GM12878 (cell line): ENCODE measurements at regions not wholly inside any gene's neighbourhood (a gene's known extent, or its start where the extent isn't known, plus 50 kb on each side); places are given as distances from the start of the nearest gene placed in this dataset.

Experiments used
- CEBPB ChIP-seq, 2 experiments: fragments of 150-350 bp in 1 of 2; IDR thresholded peaks; 2 replicates each; pipeline ENCODE4 v1.6.1; 2012 to 2014; ENCODE audit warnings: low read depth in 2 of 2, low read length in 2 of 2, borderline replicate concordance in 1 of 2, inconsistent platforms in 1 of 2
- CTCF ChIP-seq, 3 experiments: IDR thresholded peaks in 2 of 3; conservative IDR thresholded peaks in 1 of 3; 2 replicates each; pipeline ENCODE4 v1.5.1; 2011; ENCODE audit warnings: low read depth in 3 of 3, low read length in 3 of 3, mild to moderate bottlenecking in 3 of 3, control low read depth in 2 of 3, moderate library complexity in 2 of 3, inconsistent platforms in 1 of 3, mixed read lengths in 1 of 3; ENCODE audit not compliant: control insufficient read depth in 2 of 3, insufficient read depth in 1 of 3; ENCODE audit errors: extremely low read depth in 1 of 3
- FOXM1 ChIP-seq: IDR thresholded peaks from 2 replicates; pipeline ENCODE4 v1.6.1; 2012; ENCODE audit warnings: low read depth, mild to moderate bottlenecking, inconsistent platforms, low read length, moderate library complexity
- HDAC2 ChIP-seq: fragments of 200-600 bp; sonication (generic); IDR thresholded peaks from 2 replicates; pipeline ENCODE4 v1.6.1; 2017
- JUNB ChIP-seq: IDR thresholded peaks from 2 replicates; pipeline ENCODE4 v1.6.1; 2016; ENCODE audit warnings: antibody characterized with exemption, mild to moderate bottlenecking
- KDM1A ChIP-seq: fragments of 200-600 bp; sonication (generic); IDR thresholded peaks from 2 replicates; pipeline ENCODE4 v1.6.1; 2016; ENCODE audit warnings: borderline replicate concordance
- RBBP5 ChIP-seq: fragments of 200-600 bp; sonication (generic); conservative IDR thresholded peaks from 2 replicates; pipeline ENCODE4 v1.6.1; 2016
- TAF1 ChIP-seq: IDR thresholded peaks from 2 replicates; pipeline ENCODE4 v1.6.1; 2011; ENCODE audit warnings: mild to moderate bottlenecking, low read depth, low read length, borderline replicate concordance

GRCh38 chr13:97133955-97134354 is 88.2 kb upstream of the MBNL2 start:
- no peak for TF ChIP-seq CTCF (IDR thresholded peaks at IDR 0.05 in 2 of 3, conservative IDR thresholded peaks at IDR 0.05 in 1 of 3; ENCODE audit: control insufficient read depth in 2 of 3, extremely low read depth in 1 of 3, insufficient read depth in 1 of 3, low read depth in 3 of 3, low read length in 3 of 3)
- TF ChIP-seq CEBPB (IDR thresholded peaks at IDR 0.05; ENCODE audit: borderline replicate concordance in 1 of 2, low read depth in 2 of 2, low read length in 2 of 2), result no peak
- TF ChIP-seq TAF1, result no peak
- no peak for TF ChIP-seq HDAC2
- TF ChIP-seq FOXM1, result no peak
- TF ChIP-seq RBBP5, result no peak
- no peak for TF ChIP-seq KDM1A
- no peak for TF ChIP-seq JUNB
